WI38 (cell line): ENCODE measurements at regions not wholly inside any gene's neighbourhood (a gene's known extent, or its start where the extent isn't known, plus 50 kb on each side); places are given as distances from the start of the nearest gene placed in this dataset.

Experiments used
- H3K4me3 ChIP-seq: 2 replicates; pipeline ENCODE4 v1.5.1; 2011; ENCODE audit warnings: low read depth, mild to moderate bottlenecking, control low read depth, low read length
- TF ChIP-seq, protein P1 (sequence below): IDR thresholded peaks from 2 replicates; pipeline ENCODE4 v1.5.1; 2012; ENCODE audit warnings: low read depth, mild to moderate bottlenecking, control low read depth, low read length

DNA sequence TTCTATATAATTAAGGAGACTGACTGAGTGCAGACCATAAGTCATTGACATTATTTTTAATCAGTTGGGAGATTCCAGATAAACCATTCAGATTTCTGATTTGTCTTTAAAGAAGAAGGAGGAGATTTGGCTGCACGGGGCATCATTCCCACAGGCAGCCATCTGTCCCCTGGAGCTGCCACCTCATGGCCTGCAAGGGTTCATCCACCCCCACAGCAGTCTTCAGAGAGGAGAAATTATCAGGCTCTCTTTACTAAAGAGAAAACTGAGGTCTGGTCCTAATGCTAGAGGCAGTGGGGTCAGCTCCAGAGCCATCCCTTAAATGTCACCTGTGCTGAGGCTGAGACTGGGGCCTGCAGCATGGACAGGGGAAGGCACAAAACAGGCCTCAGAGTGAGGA lies 501.3 kb upstream of the SULF2 start:
- TF ChIP-seq, protein P1, sequence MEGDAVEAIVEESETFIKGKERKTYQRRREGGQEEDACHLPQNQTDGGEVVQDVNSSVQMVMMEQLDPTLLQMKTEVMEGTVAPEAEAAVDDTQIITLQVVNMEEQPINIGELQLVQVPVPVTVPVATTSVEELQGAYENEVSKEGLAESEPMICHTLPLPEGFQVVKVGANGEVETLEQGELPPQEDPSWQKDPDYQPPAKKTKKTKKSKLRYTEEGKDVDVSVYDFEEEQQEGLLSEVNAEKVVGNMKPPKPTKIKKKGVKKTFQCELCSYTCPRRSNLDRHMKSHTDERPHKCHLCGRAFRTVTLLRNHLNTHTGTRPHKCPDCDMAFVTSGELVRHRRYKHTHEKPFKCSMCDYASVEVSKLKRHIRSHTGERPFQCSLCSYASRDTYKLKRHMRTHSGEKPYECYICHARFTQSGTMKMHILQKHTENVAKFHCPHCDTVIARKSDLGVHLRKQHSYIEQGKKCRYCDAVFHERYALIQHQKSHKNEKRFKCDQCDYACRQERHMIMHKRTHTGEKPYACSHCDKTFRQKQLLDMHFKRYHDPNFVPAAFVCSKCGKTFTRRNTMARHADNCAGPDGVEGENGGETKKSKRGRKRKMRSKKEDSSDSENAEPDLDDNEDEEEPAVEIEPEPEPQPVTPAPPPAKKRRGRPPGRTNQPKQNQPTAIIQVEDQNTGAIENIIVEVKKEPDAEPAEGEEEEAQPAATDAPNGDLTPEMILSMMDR, result no peak
- no peak overlapping the region for H3K4me3 ChIP-seq

DNA sequence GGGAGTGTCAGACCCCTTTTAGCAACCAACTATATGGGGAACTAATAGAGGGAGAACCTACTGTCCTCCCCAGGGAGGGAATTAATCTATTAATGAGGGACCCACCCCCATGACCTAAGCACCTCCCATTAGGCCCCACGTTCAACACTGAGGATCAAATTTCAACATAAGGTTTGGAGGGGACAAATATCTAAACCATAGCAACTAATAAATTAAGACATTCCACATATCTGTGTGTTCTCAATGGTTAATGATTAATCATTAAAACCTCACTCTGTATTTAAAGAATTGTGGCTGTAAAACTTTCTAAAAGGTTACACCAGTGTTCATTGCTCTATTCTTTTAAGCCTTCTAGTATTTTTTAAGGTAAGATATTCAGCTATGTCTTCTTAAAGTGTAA lies 500.4 kb upstream of the SULF2 start:
- no peak overlapping the region for H3K4me3 ChIP-seq
- TF ChIP-seq, protein P1, result no peak

DNA sequence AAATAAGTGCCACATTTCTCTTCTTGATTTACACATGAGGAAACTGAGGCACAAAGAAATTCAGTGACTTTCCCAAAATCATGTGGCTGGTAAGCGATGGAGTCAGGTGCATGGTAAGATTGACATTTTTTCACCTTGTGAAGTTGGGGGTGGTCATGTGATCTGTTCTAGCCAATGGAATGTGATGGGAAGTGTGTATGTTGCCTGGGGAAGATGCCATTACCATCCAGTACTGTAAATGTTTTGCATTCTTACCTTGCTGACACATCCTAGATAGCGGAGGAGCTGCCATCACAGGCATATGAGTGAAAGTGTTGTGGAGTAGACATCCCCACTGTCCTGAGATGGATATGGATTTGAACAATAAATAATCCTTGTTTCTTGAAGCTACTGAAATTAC lies 499.6 kb upstream of the SULF2 start:
- TF ChIP-seq, protein P1, result no peak
- no peak overlapping the region for H3K4me3 ChIP-seq

DNA sequence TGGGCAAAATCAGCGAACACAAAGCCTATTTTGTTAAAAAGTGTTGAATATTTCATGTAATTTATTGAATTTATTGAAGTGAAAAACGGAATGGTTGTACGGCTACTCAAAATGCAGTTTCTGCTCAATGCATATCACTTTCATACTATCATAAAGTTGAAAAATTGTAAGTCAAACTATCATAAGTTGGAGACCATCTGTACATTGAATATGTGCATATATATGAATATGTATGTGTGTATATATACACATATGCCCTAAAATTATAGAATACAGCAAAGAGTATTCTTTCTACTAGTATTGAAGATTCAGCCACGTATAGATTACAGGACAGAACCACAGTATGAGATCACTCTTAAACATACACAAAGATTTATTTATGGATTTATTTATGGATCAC lies 499.0 kb upstream of the SULF2 start:
- TF ChIP-seq, protein P1, result no peak
- H3K4me3 ChIP-seq, result no peak overlapping the region

DNA sequence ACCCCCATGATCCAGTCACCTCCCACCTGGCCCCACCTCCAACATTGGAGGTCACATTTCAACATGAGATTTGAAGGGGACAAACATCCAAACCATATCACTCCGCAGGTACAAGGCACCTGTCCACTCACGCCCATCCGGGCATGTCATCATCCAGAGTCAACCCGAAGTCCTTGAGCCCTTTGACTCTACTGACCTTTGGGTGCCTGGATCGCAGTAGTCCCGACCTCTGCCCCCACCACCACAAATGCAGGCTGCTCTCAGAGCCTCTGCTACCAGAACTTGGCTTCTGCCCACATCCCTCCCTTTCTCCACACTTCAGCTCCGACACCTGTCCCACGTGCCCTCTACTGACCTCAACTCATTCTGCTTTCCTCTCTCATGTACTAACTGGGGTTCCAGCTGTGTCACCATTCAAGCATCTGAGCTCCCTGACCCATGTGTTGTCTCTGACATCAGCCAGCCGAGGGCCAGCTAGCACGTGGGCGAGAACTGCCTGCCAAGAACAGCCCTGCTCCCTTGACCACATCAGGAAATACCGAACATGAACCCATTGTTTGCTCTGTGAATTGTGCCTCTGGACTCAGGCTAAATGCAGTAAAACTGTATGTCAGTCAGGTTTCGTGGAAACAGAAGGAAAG lies 498.3 kb upstream of the SULF2 start:
- TF ChIP-seq, protein P1, result no peak
- no peak overlapping the region for H3K4me3 ChIP-seq

DNA sequence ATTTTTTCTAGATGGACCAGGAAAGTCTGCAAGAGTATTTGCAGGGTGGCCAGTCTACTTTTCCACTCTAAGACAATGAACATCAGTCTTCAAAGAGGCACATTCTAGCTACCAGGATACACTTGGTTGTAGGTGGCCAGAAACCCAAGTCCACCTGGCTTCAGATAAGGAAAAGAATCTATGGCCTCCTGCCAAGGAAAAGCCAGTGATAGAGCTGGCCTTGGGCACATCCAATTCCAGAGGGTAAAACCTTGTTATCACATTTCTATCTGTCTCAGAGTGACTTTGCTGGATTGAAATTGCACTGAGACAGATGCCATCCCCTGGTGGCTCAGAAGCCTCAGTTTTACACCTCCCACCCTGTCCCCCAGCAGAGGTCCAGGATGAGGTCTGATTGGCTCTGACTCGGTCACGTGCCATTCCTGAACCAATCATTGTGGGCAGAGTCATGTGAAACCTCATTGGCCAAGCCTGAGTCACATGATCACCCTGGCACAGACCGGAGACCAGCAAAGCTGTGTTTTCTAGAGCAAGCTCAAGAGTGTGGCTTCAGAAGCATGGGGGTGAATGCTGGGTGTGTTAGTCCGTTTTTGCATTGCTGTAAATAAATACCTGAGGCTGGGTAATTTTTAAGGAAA lies 497.4 kb upstream of the SULF2 start:
- no peak overlapping the region for H3K4me3 ChIP-seq
- TF ChIP-seq, protein P1, result no peak

DNA sequence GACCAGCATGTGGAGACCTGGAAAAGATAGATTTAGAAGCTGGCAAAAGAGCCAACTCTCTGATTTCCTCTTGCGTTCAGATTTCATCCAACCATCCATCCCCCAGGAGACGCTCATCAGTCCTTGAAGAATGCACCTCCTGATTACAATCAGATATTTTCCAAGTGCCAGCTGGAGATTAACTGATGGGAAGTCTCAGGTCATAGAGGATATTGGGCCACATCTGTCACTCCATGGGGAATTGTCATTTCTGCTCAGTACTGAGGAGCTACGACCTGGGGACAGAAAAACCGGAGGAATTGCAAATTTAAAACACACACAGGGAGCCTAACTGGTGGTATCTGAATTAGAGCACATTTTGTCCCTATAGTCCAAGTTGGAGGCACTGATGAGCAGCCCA lies 496.2 kb upstream of the SULF2 start:
- TF ChIP-seq, protein P1, result no peak
- H3K4me3 ChIP-seq, result no peak overlapping the region
